HG02798 (cell line): ENCODE measurements at regions not wholly inside any gene's neighbourhood (a gene's known extent, or its start where the extent isn't known, plus 50 kb on each side); places are given as distances from the start of the nearest gene placed in this dataset.

Experiments
- ATAC-seq: cut with Tn5 transposase; IDR thresholded peaks from one replicate; pipeline ENCODE4 v1.9.1; 2021; ENCODE audit warnings: mild to moderate bottlenecking; ENCODE audit not compliant: unreplicated experiment, poor library complexity

DNA sequence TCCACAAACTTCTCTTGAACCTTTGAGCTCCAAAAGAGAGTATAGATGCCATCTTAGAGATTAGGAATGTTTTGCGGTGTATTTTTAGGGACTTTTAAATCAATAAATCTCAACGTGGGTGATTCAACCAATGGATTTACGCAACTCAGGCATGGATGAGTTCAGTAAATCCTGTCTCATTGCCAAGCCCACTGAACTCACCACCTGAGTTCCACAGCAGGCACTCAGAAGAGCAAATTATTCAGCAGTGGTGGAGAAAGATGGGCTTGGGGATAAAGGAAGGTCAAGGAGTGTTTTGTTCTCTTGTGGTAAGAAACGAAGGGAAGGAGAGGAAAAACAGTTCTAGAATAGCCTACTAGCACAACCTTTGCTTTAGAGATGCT lies 68.7 kb upstream of the HMGA2 start:
- ATAC-seq = no peak

DNA sequence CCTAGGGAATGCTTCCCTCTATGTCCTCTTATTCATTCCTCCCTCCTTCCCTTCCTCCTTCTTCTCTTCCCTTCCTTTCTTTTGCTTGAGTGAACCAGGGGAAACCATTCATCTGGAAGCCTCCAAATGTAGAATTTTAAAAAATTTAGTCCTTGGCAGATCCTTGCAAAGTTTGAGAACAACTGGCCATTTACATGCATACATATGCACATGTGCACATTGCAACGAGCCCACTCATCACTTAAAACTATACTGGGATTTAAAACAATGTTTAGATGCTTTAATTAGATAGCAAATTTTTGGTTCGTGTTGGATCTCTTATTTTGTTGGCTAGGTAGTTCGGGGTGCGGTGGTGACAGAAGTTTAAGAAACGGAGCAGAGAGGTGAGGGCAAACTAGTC lies 68.0 kb upstream of the HMGA2 start:
- ATAC-seq = no peak

DNA sequence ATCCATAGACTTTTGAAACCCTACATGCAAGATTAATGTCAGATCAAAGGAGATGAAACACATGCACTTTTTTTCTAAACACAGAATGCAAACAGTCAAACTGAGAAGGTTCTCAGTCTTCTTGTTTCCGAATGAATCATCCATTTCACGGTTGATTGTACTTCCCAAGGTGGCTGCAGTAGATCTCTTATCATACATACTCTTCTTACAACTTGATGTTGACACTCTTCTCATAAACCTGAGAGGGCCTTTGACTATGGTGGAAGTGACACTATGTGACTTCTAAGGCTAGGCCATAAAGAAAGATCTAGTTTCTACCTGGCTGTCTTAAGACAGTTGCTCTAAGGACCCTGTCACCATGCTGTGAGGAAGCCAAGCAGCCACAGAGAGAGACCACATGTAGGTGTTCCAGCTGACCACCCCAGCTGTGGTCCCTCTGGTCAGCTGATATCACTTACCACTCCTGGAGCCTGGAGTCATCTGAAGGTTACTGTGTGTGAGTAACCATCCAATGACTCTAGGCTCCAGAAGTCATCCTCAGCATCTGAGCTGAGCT lies 67.2 kb upstream of the HMGA2 start:
- ATAC-seq = peak; percentile 86

DNA sequence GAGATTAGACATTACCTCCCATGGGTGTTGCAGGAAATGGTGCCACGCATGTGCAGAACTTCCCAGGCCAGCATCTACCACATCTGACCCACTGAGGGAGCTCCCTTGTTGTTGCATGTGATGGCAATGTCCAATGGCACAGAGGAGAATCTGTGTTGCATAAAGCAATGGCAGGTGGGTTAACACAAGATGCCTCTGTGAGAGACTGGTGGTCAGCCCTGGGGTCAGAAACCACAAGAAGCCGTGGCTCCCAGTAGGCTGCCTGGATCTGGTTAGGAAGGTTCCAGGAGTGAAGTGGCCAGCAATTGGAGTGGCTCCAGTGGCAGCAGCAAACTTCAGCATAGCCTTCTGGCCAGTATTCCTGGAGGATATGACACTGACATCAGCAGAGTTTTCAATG lies 65.9 kb upstream of the HMGA2 start:
- ATAC-seq = no peak

DNA sequence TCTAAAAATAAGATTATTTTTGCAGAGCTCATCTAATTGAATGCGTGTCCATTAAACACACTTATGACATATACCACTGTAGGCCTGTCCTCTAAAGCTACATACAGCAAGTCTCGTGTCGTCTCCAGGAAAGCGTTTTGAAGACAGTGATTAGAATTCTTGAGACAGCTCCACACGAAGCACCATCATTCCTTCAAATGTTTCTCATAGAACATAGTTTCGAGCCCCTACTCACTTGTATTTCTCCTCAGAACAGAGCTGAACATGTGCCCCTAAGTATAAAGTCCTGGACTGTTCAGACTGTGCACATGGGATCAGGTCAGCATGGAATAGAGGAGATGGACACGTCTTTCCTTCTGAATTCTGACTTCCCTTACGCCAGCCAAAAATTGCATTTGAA lies 64.5 kb upstream of the HMGA2 start:
- no peak for ATAC-seq

DNA sequence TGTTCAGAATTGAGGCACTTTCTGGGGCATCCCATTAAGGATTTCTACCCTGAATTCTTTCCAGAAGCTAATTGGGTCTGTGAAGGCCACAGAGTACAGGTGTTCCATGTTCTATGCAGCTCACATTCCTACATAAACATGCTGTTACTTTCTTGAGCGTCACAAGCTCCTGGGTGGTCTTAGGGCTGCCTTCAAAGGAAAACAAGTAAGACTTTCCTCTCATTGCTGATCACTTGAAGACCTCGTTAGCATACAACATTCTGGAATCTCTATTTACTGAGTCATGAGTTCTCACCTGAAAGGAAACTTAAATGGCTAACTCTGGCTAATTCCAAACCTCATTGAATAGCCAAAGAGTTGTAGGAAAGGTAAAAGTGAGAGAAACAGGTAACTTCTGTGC lies 63.0 kb upstream of the HMGA2 start:
- ATAC-seq = no peak

DNA sequence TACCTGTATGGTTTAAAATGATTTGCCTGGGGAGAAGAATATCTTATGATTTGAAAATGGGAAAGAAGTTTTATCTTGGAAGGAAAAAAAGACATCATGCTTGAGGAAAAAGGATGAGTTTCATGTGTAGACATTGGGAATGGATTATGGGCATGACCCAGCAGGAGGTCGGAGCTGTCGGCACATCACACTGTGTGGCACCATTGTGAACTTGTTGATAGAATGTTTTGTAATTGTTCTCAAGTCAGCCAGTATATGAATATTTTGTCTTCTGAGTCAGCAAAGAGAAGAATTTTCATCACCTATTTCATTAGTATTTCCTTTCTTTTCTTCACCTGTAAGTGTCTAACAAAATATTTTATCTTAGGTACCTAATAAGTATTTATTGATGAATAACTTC lies 60.0 kb upstream of the HMGA2 start:
- no peak for ATAC-seq

DNA sequence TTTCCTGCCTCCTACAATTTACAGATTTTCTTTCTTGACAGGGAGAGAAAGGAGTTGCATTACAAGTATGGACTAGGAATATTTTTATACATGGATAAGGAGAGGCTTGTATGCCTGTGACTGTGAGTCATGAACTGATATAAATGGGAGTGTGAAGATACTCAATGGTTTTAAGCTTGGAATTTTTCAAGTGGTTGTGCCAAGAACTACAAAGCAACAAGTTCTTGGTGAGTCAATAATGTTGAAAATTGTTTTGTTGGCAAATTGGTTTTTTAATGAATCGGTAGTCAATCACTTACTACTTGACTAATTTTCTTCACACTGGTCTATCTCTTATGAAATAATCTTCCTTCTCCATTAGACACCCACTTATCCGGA lies 58.9 kb upstream of the HMGA2 start:
- ATAC-seq = no peak

DNA sequence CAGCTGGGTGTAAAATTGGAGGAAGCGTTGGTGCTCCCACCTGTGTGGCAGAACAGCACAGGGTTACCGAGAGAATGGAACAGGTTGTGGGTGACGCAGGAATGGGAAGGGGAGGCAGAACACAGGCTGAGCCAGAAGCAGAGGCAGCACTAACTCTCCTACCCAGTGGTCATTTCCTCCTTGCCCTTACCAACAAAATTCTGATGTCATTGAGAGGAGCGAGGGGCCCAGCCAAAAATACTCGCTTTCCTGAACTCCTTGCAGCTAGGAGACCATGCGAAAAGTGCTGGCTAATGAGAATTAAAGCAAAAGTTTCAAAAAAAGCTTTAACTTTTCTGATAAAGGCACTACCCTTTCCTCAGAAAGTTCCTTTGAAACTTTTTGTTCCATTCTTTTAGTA lies 54.4 kb upstream of the HMGA2 start:
- no peak for ATAC-seq
